ENCODE measurements at regions not wholly inside any gene's neighbourhood (a gene's known extent, or its start where the extent isn't known, plus 50 kb on each side); places are given as distances from the start of the nearest gene placed in this dataset.

DNA sequence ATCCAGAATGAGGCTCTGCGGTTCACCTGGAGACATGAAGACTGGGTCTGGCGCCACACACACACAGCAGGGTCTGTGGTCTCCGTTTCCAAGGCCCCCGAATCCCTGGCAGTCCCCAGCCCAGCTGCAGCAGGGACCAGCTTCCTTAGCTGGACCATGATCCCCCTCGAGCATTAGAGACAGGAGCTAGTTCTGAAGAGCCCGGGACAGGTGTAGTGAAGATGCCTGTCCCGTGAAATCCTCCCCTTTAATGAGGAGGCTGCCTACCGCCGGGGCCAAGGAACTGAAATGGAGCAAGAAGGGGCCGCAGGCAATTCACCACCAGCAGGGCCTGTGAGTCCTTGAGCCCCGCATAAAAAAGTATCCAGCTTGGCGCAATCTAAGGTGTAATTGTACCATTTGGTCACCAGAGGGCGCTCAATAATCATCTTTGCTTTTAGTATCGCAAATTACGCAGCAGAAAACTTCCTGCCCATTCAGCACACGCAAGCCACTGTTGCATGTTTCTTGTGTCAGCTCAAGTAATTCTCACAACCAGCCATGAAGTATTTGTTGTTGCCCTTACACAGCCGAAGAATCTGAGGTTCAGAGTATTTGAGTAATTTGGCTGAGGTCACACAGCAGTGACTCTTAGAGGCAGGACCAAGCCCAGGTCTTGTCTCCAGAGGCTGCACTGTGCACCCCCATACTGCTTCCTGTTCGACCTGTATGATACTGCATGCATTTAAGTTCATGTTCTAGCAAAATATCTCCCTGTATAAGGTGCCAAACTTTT, 54.3 kb upstream of the PPP2R5C start:
- no peak for DNase-seq

DNA sequence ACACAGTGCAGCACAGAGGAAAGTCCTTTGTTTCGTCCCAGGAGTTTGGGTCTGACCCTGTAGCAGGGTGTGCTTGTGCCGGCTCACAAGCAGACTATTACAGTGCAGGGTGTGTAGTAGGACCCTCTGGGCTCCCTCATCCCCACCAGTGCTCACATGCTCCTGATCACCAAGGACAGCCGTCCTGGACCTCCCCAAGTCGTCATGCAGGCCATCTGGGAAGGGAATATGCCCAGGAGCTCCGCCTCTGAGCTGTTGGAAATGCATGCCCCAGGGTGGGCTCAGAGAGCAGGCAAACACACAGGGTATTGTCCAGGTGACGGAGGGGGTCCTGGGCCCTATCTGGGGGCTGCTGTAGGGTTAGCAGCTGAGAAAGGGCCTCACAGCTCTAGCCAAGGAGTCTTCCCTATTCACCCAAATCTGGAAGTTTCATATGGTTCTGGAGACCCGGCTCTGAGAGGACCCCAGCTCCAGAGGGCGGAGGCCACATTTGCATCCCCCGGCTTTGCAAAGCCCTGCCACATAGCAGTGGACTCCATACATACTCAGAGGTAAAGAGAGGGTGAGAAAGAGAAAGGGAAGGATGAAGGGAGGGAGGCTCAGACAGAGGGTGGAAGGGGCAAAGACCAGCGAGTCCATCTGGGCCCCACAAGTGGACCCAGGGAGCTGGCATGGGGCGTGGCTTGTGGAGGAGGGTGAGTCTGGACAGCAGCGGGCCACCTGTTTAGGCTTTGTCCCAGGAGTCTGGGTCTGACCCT, 53.5 kb upstream of the PPP2R5C start:
- DNase-seq = no peak

GRCh38 chr14:101708853-101709532, 52.5 kb upstream of the PPP2R5C start:
- no peak for DNase-seq

DNA sequence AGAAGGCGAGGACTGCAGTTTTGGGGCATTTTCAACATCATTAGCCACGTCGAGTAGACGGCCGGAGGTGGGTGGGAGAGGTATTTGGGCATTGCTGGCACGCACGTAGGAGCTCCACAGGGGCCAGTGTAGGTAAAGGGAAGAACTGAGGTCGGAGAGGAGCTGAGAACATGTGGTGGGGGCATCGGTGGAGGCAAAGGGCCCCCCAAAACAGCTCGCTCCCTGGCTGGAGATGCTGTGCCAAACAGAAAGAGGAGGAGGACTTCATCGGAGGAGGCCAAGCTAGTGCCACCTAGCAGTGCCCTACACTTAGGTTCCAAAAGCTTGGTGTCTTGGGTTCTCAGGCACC, 52.0 kb upstream of the PPP2R5C start:
- no peak for DNase-seq

DNA sequence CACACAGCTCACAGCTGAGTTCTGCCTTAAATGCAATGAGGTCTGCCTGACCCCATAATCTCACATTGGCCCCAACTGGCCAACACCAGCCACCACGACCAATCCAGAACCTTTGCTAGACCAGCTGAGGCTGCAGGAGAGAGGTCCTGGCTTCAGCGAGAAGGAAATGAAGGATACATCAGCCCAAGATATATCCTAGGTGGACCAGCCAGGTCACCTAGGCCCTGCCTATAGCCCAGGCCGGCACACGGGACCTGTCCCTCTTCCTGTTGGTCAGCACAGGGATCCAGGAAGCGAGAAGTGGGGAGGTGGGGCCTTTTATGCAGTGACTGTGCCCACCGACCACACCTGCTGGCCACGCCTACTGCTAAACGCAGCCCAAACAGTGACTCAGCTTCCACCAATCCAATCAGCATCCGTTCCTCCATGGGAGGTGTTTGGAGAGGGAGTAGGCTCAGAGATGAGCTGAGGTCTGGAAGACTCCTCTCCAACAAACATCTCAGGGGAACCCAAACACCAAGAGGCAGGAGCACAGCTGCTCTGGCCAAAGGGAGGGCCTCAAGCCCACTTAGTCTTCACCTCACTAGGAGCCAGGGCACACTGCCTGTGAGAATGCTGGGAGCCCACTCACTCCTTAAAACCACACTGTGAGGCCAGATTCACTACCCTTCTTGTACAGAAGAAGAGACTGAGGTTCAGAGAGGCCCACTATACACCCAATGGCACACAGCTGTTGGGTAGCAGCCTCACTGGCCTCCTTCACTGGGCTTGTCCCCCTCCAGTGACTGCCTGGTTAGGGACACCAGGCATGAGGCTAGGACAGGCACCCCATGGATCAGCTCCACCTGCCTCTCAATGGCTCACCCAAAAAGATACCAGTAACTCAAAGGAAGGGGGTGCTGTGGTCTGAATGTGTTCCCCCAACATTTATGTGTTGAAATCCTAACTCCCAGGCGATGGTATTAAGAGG, 51.3 kb upstream of the PPP2R5C start:
- DNase-seq = no peak

DNA sequence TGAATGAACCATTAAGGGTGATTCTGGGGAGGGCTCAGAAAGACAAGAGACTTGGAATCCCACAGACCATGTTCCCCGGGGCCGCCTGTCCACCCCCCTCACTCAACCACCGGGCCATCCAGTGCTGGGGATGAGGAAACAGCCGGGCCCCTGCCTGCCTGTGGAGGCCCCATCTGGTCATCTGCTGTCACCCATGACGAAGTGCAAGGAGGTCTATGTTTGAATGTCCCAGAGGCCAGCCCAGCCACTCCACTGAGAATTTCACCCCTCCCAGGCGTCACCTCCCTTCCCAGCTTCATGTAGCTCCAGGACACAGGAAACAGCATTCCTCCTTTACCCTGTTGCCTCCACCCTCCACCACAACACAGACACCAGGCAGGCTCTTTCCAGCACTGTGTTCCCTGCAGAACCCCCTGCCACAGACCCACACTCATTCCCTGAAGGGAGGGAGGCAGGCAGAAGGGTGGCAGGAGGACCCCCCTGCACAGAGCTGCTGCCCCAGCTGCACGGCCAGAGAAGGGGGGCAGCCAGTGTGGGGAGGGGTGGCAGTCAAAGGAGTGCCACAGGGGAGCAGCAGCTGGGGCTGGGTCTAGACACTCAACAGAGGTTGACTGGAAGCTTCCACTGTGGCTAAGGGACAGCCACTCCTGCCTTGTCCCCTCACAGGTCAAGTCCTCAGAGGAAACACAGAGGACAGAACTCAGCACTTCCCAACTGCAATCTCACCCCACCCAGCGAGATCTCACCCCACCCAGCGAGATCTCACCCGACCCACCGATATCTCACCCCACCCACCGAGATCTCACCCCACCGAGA, 50.3 kb upstream of the PPP2R5C start:
- no peak for DNase-seq

Measured in activated gamma-delta T cell (primary cell).